ENCODE measurements at regions not wholly inside any gene's neighbourhood (a gene's known extent, or its start where the extent isn't known, plus 50 kb on each side); places are given as distances from the start of the nearest gene placed in this dataset.

DNA sequence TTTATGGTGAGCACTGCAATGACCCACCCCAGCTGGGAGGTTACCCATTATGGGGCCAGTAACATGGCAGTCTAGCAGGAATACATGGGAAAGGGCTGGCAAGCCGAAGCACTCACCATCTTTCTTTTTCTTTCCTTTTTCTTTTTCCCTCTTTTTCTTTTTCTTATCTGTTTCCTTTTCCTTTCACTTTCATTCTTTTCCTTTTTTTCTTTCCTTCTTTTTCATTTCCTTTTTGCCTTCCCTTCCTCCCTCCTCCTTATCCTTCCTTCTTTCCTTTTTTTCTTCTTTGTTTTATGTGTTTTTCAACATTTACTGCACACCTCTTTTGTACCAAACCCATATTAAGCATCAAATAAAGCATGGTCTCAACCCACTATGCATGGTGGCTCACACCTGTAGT is 501.1 kb downstream of the MED13L start:
- TF ChIP-seq ARNT (IDR thresholded peaks at IDR 0.05) (no peak), ELF4 (IDR thresholded peaks at IDR 0.05) (no peak), BHLHE40 (IDR thresholded peaks at IDR 0.05; ENCODE audit: borderline replicate concordance) (no peak), TARDBP (IDR thresholded peaks at IDR 0.05) (no peak), ZNF384 (IDR thresholded peaks at IDR 0.05) (no peak), NFRKB (IDR thresholded peaks at IDR 0.05) (no peak), SUZ12 (IDR thresholded peaks at IDR 0.05) (no peak), FOXK2 (IDR thresholded peaks at IDR 0.05) (no peak)
